ENCODE measurements at regions not wholly inside any gene's neighbourhood (a gene's known extent, or its start where the extent isn't known, plus 50 kb on each side); places are given as distances from the start of the nearest gene placed in this dataset.
"Not testable (repeated sequence)": the region's sequence is repeated elsewhere in the genome, so short reads cannot be mapped to it uniquely, and the experiment has no call there.

GRCh38 chr1:30660241-30660640, 63.1 kb downstream of the MATN1 start:
- DNase-seq, result no peak

GRCh38 chr1:30659702-30660101, 63.7 kb downstream of the MATN1 start:
- DNase-seq, result no peak

GRCh38 chr1:30658375-30658774, 65.0 kb downstream of the MATN1 start:
- DNase-seq, result not testable (repeated sequence)

GRCh38 chr1:30658014-30658336, 65.4 kb downstream of the MATN1 start:
- DNase-seq, result no peak

- no peak for DNase-seq
Observed at GRCh38 chr1:30657131-30658013, 66.0 kb downstream of the MATN1 start.

- DNase-seq, result no peak
Observed at GRCh38 chr1:30656171-30656940, 67.0 kb downstream of the MATN1 start.

- no peak for DNase-seq
Observed at GRCh38 chr1:30655672-30656071, 67.7 kb downstream of the MATN1 start.

GRCh38 chr1:30654188-30654587, 69.2 kb downstream of the MATN1 start:
- DNase-seq, result no peak

- no peak for DNase-seq
Observed at GRCh38 chr1:30652152-30652841, 71.1 kb downstream of the MATN1 start.

- DNase-seq, result not testable (repeated sequence)
Observed at GRCh38 chr1:30651395-30651794, 72.0 kb downstream of the MATN1 start.

GRCh38 chr1:30650968-30651320, 72.4 kb downstream of the MATN1 start:
- DNase-seq, result no peak

- DNase-seq, result no peak
Observed at GRCh38 chr1:30650038-30650967, 73.1 kb downstream of the MATN1 start.

- no peak for DNase-seq
Observed at GRCh38 chr1:30649321-30649991, 73.9 kb downstream of the MATN1 start.

GRCh38 chr1:30648408-30649000, 74.9 kb downstream of the MATN1 start:
- no peak for DNase-seq

GRCh38 chr1:30645807-30646206, 77.6 kb downstream of the MATN1 start:
- no peak for DNase-seq

- no peak for DNase-seq
Observed at GRCh38 chr1:30642391-30643120, 80.8 kb downstream of the MATN1 start.

- no peak for DNase-seq
Observed at GRCh38 chr1:30641572-30642353, 81.6 kb downstream of the MATN1 start.

- DNase-seq, result no peak
Observed at GRCh38 chr1:30639881-30640452, 83.4 kb downstream of the MATN1 start.

- no peak for DNase-seq
Observed at GRCh38 chr1:30638811-30639210, 84.6 kb downstream of the MATN1 start.

- no peak for DNase-seq
Observed at GRCh38 chr1:30638086-30638485, 85.3 kb downstream of the MATN1 start.

Data from bone marrow (tissue), 2 donors.